ENCODE measurements at regions not wholly inside any gene's neighbourhood (a gene's known extent, or its start where the extent isn't known, plus 50 kb on each side); places are given as distances from the start of the nearest gene placed in this dataset.
A peak's percentile ranks its signal among the peaks of the same experiment; 100 is the strongest.
"Not testable (repeated sequence)": the region's sequence is repeated elsewhere in the genome, so short reads cannot be mapped to it uniquely, and the experiment has no call there.

DNA sequence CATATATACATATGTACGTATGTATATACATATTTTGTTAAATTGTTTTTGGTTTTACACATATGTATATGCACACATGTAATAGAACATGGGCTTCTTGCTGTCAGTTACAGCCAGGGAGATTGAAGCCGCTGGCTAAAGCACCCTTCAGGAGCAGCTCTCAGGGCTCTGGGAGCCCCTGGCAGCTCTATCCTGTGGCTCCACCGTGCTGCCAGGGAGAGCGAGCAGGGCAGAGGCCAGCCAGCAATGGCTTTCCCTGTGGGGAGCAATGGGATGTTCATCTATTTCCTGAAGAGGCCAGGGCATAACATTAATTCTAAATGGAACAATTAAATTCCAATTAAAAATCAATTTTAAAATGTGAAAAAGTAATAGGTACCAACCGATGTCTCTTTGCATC lies 102.9 kb downstream of the PSMG1 start:
- no peak for DNase-seq

DNA sequence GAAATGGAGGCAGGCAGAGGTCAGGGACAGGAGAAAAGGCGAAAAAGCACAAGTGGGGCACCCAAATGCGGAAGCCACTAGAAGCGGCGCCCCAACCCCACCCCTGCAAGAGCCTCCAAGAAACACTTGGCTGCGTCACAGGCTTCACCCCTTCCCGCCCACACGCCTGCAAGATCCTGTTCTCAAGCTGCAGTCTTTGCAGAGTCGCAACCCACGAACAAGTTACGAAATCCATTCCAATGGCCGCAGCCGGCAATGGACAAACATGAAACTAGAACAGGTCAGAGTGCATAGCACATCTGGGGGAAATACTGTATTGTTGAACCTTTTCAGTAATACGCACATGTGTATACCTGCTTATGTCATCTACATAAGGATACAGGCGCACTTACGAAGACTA lies 103.6 kb downstream of the PSMG1 start:
- peak; percentile 53 for DNase-seq

DNA sequence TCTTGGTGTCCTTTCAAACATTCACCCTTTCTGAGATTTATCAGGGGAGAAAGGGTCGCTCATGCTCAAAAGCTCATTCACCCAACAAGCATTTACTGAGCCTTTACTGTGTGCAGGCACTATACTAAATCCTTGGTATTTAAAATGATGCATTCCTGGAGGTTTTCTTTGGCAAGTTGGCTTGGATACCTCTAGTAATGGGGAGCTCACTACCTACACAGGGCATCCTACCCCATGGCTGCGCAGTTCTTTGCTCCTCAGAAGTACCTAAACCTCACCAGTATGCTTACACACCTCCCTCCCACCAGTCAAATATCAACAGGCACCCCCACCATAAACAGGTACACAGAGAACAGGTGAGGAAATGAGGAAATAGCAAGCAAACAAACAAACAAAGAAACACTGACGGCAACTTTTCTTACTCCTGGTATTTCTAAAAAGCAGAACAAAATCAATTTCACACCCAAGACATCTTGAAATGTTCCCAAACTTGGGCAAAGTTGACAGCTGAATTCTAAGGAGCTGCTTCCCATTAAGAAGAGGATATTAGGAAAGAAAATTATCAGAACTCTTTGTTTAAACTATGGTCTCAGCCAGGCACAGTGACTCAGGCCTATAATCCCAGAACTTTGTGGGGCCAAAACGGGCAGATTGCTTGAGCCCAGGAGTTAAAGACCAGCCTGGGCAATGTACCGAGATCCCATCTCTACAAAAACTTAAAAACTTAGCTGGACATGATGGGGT lies 104.8 kb downstream of the PSMG1 start:
- DNase-seq: no peak

GRCh38 chr21:39077876-39078275 lies 105.4 kb downstream of the PSMG1 start:
- DNase-seq: no peak

DNA sequence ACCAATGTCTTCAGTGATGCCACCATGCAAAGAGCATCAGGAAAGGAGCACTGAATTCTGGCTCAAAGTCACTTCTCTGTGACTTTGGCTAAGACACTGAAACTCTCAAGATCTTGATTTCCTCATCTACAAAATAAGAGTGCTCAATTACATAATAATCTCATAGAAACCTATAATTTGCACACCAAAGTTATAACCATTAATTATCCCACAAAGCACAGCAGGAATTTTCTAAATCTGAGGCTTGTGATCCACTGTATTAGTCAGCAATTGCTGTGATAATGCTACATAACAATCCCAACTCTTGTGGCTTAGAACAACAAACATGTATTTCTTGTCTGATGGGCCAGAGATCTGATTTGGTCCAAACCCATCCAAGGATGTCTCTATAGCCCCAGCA lies 108.7 kb downstream of the PSMG1 start:
- DNase-seq: no peak

GRCh38 chr21:39073717-39074116 lies 109.5 kb downstream of the PSMG1 start:
- DNase-seq: peak; percentile 56

DNA sequence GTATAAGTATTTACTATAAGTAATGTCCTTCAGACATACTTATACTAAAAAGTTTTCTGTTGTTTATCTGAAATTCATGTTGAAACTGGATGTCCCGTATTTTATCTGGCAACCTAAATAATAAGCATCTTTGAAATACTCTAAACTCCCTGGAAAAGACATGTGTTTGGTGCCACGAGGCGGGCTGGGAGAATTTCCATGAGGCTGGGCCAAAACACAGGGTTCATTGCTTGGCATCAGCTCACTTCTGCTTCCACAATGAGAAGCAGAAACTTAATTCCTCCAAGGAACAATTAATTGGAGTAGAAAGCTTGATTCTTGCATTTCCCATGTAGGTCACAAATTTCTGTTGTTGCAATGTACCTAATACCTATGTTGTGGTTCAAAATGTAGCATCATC lies 110.2 kb downstream of the PSMG1 start:
- DNase-seq: peak; percentile 70

GRCh38 chr21:39072468-39072867 lies 110.8 kb downstream of the PSMG1 start:
- no peak for DNase-seq

GRCh38 chr21:39071623-39072214 lies 111.5 kb downstream of the PSMG1 start:
- no peak for DNase-seq

DNA sequence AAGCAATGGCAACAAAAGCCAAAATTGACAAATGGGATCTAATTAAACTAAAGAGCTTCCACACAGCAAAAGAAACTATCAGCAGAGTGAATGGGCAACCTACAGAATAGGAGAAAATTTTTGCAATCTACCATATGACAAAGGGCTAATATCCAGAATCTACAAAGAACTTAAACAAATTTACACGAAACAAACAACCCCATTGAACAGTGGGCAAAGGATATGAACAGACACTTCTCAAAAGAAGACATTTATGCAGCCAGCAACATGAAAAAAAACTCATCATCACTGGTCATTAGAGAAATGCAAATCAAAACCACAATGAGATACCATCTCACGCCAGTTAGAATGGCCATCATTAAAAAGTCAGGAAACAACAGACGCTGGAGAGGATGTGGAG lies 113.4 kb downstream of the PSMG1 start:
- DNase-seq: not testable (repeated sequence)

- no peak for DNase-seq
Measured at GRCh38 chr21:39066829-39067780, 116.1 kb downstream of the PSMG1 start.

DNA sequence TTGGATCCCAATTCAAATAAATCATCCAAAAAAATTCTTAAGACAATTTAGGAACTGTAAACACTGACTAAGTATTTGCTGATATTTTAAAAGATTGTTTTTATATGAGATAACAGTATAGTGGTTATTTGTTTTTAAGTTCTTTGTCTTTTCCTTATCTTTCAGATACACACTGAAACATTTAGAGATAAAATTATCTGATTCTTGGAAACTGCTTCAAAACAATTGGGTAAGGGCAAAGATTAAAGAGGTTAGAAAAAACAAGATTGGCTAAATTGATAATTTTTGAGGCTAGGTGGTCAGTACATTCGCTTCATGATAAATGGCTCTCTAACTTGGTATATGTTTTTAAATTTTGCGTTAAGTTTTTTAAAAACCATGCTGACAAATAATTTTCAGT lies 117.3 kb downstream of the PSMG1 start:
- no peak for DNase-seq

DNA sequence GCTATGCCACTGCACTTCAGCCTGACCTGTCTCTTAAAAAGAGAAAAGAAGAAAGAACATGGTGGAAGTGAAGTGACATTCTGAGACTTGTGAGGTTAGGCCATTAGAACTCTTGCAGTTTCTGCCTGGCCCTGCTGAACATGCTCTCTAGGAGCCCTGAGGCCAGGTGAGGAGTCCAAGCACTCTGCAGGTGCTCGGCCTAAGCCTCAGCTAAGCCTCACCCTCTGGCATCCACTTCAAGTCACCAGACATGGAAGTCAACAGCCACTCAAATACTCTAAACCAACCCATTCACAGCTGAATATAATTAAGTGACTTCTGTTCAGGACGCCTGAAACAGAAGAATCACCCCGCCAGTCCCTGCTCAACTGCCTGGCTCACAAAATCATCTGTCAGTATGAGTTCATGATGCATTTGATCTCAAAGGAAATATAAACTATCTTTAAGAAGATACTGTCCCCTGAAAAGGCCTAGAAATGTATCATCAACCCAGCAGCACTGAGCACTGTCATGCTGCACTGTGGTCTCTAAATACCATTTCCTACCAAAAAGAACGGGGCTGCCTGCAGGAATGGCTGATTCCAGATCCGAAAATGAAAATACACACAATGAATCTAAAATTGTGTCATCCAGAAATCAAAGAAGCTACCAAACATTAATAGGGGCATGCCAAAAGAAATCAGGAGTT lies 118.8 kb downstream of the PSMG1 start:
- DNase-seq: no peak

DNA sequence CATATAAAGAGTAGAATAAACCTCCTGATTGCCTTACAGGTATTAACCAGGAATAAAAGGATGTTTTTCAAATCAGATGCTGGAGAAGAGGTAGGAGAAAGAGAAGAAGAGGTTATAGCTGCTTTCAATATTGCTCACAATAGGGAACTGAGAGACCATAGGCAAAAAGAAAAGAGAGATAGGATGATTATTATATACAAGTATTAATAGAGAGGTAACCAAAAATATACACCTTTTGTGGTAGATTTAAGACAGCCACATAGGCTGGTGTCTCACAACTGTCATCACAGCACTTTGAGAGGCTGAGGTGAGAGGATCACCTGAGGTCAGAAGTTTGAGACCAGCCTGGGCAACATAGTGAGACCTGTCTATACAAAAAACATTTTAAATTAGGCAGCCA lies 119.7 kb downstream of the PSMG1 start:
- DNase-seq: no peak

GRCh38 chr21:39062196-39062595 lies 121.1 kb downstream of the PSMG1 start:
- no peak for DNase-seq

DNA sequence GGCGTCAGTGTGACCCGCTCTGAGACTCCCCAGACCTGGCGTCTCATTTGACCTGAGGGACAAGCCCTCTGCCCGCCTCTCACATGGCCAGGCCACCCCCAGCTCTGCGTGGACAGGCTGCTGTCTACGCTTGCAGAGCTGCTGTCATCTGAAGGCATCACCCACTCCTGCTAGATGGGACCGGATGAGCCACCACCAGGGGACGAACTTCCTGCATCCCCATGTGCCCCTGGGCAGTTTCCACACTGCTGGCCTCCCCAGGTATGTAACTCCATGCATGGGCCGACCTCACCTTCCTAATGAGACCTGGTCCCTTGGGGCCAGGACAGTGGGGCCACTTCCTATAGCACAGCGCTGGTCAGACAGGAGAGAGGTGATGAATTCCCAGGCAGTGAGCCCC lies 121.5 kb downstream of the PSMG1 start:
- DNase-seq: no peak

DNA sequence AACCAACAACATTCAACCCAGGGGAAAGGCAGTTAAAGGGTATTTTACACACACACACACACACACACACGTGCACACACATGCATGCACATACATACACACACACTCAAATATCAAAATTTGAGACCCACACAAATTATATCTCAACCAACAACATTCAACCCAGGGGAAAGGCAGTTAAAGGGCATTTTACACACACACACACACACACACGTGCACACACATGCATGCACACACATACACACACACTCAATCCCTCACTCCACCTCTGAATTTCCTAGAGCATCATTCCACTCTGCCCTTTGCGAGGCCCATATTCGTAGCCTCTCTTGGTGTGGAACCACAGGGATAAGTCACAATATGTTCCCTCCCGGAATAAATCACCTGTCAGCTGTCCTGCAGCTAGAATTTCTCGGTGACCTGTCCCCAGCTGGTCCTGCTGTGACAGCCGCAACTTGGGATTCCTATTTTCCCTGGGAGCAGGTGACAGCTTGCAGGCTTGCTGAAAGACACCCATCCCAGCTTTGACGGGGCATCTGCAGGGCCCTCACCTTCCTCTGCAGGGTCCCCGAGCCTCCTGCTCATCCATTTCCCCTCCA lies 122.7 kb downstream of the PSMG1 start:
- no peak for DNase-seq

- DNase-seq: no peak
Measured at GRCh38 chr21:39057121-39057520, 126.1 kb downstream of the PSMG1 start.

DNA sequence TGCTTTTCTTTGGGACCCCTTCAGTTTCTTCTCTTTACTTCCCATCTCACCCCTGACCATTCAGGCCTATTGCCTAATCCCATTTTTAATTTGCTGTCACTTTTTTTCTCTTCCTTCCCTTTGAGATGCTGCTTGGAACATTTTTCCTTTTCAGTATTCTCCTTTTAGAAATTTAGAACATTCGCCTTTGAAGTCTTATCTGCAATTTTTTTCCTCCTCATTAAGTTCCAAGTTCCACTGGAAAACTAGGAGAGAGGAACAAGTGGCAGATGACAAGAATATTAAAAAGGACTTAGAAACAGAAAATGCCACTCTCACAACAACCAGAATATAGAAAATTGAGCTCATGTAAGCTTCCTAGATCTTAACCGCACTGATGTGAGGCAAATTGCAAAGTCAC lies 126.6 kb downstream of the PSMG1 start:
- DNase-seq: no peak

DNA sequence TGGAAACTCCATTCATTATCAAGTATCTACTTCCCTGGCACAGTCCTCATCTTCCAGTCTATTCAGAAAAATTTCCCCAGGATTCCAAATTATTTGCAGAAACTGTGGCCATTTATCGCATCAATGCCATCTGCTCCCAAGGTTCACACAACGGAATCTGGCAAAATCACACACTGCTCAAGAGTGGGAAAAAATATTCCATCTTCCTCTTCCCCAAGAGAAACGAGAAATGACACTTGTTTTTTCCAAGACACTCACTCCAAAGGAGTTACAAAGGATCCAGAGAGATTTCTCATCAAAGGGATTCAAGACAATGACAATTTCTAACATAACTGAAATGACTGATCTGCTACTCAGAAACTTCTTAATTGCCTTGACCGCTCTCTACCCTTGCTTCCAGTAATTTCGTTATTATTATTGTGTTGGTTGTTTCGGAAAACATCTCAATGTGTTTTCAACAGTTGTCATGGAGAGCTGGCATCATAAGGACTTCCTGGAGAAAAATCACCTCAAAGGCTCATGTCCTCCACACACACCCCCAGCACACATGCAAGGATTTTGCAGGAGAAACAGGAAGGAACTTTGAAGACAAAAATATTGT lies 128.0 kb downstream of the PSMG1 start:
- DNase-seq: no peak

DNA sequence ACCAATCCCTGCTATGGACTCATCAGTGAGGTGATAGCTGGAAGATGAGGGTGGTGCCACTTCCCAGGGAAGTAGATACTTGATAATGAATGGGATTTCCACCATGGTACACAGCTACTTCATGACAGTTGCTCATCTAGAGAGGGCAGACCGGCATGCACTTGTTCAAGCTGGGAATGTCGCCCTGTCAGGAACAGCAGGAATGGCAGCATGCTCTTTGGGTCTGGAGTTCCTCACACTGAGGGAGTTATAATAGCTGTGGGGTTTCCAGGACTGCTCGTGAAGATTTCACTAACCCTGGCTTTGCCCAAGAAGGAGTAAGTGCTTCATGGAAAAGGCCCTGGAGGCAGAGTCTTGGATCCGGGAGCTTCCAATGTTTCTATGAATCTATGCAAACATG lies 129.2 kb downstream of the PSMG1 start:
- DNase-seq: no peak

DNA sequence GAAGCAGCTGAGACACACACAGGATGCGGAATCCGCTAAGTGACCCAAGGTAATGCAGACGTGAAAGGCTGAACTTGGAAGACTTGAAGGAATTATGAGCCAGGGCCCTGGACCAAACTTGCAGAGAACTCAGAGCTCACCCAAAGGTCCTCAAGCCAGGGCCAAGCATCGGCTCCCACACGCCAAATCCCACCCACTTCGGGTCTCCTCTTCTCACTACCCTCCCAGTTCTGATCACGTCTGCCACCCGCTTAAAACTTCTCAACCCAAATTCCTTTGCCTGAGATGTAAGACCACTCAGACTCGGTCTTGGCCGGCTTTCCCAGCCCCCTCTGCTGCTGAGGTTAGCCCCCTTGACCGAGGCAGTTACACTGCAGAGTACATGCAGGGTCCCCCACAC lies 130.1 kb downstream of the PSMG1 start:
- no peak for DNase-seq
